Tibial artery (tissue), 4 donors: ENCODE measurements at regions not wholly inside any gene's neighbourhood (a gene's known extent, or its start where the extent isn't known, plus 50 kb on each side); places are given as distances from the start of the nearest gene placed in this dataset.
A peak's percentile ranks its signal among the peaks of the same experiment; 100 is the strongest.

Experiments used
- DNase-seq, 2 donors: peaks; one replicate each; pipeline ENCODE4 v3.0.0-alpha.2; 2019
- H3K27ac ChIP-seq, 2 donors: fragments of 200-600 bp; sonication (generic) in 1 of 2; 1 replicate in 1 of 2; 2 replicates in 1 of 2; pipeline ENCODE4 v1.5.1; 2018 to 2019; ENCODE audit warnings: mild to moderate bottlenecking in 1 of 2
- H3K27me3 ChIP-seq, 2 donors: fragments of 200-600 bp; sonication (generic) in 1 of 2; one replicate each; pipeline versions ENCODE4 v1.5.1 to v1.6.0; 2016 to 2019
- H3K36me3 ChIP-seq, 3 donors: fragments of 200-600 bp; sonication (generic) in 2 of 3; one replicate each; pipeline ENCODE4 v1.5.1; 2016 to 2019; ENCODE audit warnings: mild to moderate bottlenecking in 2 of 3
- H3K4me1 ChIP-seq, 4 donors: fragments of 200-600 bp; sonication (generic) in 2 of 4; 1 replicate in 3 of 4; 2 replicates in 1 of 4; pipeline ENCODE4 v1.5.1; 2016 to 2019
- H3K4me3 ChIP-seq, 2 donors: fragments of 200-600 bp; sonication (generic) in 1 of 2; 1 replicate in 1 of 2; 2 replicates in 1 of 2; pipeline ENCODE4 v1.5.1; 2018 to 2019; ENCODE audit warnings: mild to moderate bottlenecking in 2 of 2
- H3K9me3 ChIP-seq, 3 donors: fragments of 200-600 bp; sonication (generic) in 1 of 3; one replicate each; pipeline ENCODE4 v1.5.1; 2016 to 2019
- intact Hi-C: fragments of 100-400 bp; cut with DNase I; formaldehyde crosslinking; loops from one replicate; pipeline ENCODE4 v1.15.0; 2023; ENCODE audit warnings: low total_unique reads
- TF ChIP-seq, protein P1 (sequence below), 2 experiments: fragments of 200-600 bp in 1 of 2; fragments of 450-650 bp in 1 of 2; IDR thresholded peaks; one replicate each; pipeline ENCODE4 v1.5.1; 2017 to 2019; ENCODE audit warnings: antibody characterized with exemption in 2 of 2, mild to moderate bottlenecking in 1 of 2, moderate library complexity in 1 of 2

DNA sequence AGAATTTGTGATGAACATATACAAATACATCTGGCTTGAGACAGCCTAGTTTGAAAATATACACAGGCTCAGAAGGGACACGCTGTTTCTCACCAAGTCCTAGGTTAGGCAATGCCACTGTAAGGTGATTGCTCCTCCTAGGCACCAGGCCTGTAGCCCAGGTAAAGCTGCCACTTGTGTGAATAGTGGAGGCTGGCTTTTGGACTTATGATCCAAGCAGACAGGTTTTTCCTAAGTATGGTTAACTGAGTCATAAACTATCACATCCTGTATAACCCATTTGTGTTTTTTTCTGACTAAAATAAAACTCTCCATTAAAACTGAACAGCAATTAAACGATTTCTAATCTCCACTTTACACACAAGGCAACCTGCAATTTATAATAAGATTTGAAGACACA lies 81.0 kb downstream of the SEMA4F start:
- no peak overlapping the region for H3K4me3 ChIP-seq
- intact Hi-C loops: no loop called here
- no peaks in the 10 kb centered on the region for H3K27me3 ChIP-seq
- no peaks in the 10 kb centered on the region for H3K36me3 ChIP-seq
- peaks cover 0 to 7% (median 0%) of the 10 kb centered on the region in 3 donors for H3K9me3 ChIP-seq
- no peak overlapping the region for H3K27ac ChIP-seq
- peaks cover 0 to 4% (median under 1%) of the 10 kb centered on the region in 4 donors for H3K4me1 ChIP-seq
- no peak for DNase-seq
- TF ChIP-seq, protein P1, sequence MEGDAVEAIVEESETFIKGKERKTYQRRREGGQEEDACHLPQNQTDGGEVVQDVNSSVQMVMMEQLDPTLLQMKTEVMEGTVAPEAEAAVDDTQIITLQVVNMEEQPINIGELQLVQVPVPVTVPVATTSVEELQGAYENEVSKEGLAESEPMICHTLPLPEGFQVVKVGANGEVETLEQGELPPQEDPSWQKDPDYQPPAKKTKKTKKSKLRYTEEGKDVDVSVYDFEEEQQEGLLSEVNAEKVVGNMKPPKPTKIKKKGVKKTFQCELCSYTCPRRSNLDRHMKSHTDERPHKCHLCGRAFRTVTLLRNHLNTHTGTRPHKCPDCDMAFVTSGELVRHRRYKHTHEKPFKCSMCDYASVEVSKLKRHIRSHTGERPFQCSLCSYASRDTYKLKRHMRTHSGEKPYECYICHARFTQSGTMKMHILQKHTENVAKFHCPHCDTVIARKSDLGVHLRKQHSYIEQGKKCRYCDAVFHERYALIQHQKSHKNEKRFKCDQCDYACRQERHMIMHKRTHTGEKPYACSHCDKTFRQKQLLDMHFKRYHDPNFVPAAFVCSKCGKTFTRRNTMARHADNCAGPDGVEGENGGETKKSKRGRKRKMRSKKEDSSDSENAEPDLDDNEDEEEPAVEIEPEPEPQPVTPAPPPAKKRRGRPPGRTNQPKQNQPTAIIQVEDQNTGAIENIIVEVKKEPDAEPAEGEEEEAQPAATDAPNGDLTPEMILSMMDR (IDR thresholded peaks at IDR 0.05): no peak

DNA sequence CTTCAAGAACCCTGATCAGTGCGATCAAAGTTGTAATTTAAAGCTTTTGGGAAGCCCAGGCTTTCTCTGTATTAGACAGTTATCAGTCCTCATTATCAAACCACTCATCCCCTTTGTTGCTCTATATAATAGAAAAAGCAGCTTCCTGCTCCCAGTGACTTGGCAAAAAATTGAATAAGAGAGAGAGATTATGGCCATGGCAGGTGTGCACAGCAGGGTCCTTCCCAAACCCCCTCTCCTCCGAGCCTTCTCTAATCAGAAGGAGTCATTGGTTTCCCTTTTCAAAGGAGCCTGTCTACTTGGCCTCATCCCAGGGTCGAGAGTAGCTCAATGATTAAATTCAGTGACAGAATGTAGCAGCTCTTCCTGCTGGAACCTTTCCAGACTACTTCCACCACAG lies 81.5 kb downstream of the SEMA4F start:
- Histone ChIP-seq H3K4me3 (no peak overlapping the region), H3K27ac (no peak overlapping the region), H3K4me1 (peaks cover 0 to 10% (median 2%) of the 10 kb centered on the region in 4 donors), H3K27me3 (no peaks in the 10 kb centered on the region), H3K9me3 (peaks cover 0 to 5% (median 0%) of the 10 kb centered on the region in 3 donors), H3K36me3 (no peaks in the 10 kb centered on the region)
- TF ChIP-seq, protein P1 (IDR thresholded peaks at IDR 0.05): no peak
- DNase-seq: no peak
- intact Hi-C loops: no loop called here

DNA sequence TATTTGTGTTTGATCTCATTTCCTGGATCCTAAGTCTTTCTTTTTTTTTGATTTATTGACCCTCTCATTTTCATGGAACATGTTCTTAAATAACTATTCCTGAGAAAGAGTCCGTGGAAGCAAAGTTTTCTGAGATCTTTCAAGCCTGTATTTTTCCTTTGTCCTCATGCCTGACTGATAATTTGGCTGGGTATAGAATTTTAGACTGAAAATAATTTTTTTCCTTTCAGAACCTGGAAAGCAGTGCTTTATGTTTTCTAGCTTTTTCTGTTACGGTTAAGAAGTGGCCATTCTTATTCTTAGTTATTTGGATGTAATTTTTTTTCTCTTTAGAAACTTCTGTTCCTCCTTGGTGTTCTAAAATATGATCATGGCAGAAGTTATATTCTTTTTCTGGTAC lies 82.5 kb downstream of the SEMA4F start:
- Histone ChIP-seq H3K4me1 (peaks cover 0 to 20% (median 12%) of the 10 kb centered on the region in 4 donors), H3K9me3 (peaks cover 0 to 5% (median 0%) of the 10 kb centered on the region in 3 donors), H3K27me3 (no peaks in the 10 kb centered on the region), H3K4me3 (no peak overlapping the region), H3K36me3 (no peaks in the 10 kb centered on the region), H3K27ac (no peak overlapping the region)
- intact Hi-C loops: no loop called here
- TF ChIP-seq, protein P1 (IDR thresholded peaks at IDR 0.05): no peak
- no peak for DNase-seq

DNA sequence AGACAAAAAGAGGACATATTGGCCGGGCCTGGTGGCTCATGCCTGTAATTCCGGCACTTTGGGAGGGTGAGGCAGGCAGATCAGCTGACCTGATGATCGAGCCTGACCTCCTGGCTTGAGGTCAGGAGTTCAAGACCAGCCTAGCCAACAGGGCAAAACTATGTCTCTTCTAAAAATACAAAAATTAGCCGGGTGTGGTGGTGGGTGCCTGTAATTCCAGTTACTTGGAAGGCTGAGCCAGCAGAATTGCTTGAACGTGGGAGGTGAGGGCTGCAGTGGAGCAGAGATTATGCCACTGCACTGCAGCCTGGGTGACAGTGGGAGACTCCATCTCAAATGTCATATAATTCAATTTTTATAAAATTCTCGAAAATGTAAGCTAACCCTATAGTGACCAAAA lies 84.5 kb downstream of the SEMA4F start:
- Histone ChIP-seq H3K27me3 (no peaks in the 10 kb centered on the region), H3K4me3 (no peak overlapping the region), H3K9me3 (peaks cover 0 to 5% (median 0%) of the 10 kb centered on the region in 3 donors), H3K36me3 (no peaks in the 10 kb centered on the region), H3K27ac (no peak overlapping the region), H3K4me1 (peaks cover 0 to 30% (median 16%) of the 10 kb centered on the region in 4 donors)
- no peak for DNase-seq
- intact Hi-C loops: no loop called here
- TF ChIP-seq, protein P1 (IDR thresholded peaks at IDR 0.05): no peak

DNA sequence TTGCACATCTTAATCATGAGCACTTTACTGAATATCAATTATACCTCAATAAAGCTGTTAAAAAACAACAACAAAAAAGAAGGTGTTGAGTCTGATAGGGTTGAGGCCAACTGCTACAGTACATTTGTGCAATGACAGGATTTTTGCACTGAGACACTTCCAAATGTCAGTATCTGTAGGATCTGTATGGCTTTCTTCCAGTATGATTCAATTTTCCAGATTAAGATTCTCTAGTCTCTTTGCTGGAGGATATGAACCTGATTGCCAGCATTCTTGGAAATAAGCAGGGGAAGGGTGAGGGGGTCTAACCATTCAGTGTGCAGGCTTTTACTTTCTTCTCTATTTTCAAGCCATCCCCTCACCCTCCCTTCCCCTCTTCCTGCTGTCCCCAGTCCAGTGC lies 85.1 kb downstream of the SEMA4F start:
- TF ChIP-seq, protein P1 (IDR thresholded peaks at IDR 0.05): no peak
- intact Hi-C loops: no loop called here
- peaks cover 0 to 5% (median 0%) of the 10 kb centered on the region in 3 donors for H3K9me3 ChIP-seq
- no peak for DNase-seq
- H3K27ac ChIP-seq: no peak overlapping the region
- H3K36me3 ChIP-seq: no peaks in the 10 kb centered on the region
- no peak overlapping the region for H3K4me3 ChIP-seq
- no peaks in the 10 kb centered on the region for H3K27me3 ChIP-seq
- H3K4me1 ChIP-seq: peaks cover 0 to 30% (median 16%) of the 10 kb centered on the region in 4 donors

DNA sequence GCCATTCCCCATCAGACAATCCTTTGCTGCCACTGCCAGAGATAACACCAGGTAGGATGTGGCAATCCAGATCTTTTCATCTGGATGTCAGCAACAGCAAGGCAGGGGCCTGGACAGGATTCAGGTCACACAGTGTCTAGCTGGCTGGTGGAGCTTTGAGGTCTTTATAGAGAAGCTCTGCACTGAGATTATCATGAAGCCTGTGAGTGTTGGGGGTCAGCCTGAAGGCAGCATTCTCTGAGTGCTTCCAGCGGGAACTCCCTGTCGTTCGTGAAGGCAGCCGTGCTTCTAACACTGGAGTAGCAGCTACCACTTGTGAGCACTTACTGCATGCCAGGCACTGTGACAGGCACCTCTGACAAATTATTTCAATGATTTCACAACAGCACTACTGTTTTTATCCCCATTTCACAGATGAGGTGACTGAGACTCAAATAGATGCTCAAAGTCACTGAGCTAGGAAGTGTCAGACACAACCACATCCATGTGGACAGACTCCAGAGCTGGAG lies 85.7 kb downstream of the SEMA4F start:
- Histone ChIP-seq H3K36me3 (no peaks in the 10 kb centered on the region), H3K4me1 (peaks cover 0 to 30% (median 16%) of the 10 kb centered on the region in 4 donors), H3K9me3 (peaks cover 0 to 5% (median 0%) of the 10 kb centered on the region in 3 donors), H3K27me3 (no peaks in the 10 kb centered on the region), H3K4me3 (no peak overlapping the region), H3K27ac (peak overlapping the region; percentile 66 to 81)
- intact Hi-C loops: no loop called here
- TF ChIP-seq, protein P1 (IDR thresholded peaks at IDR 0.05): no peak
- no peak for DNase-seq
